HG02678 (cell line): ENCODE measurements at regions not wholly inside any gene's neighbourhood (a gene's known extent, or its start where the extent isn't known, plus 50 kb on each side); places are given as distances from the start of the nearest gene placed in this dataset.
A peak's percentile ranks its signal among the peaks of the same experiment; 100 is the strongest.
"Not testable (repeated sequence)": the region's sequence is repeated elsewhere in the genome, so short reads cannot be mapped to it uniquely, and the experiment has no call there.

ENCODE experiments used
- ATAC-seq: cut with Tn5 transposase; IDR thresholded peaks from one replicate; pipeline ENCODE4 v1.9.1; 2021; ENCODE audit warnings: mild to moderate bottlenecking, moderate library complexity; ENCODE audit not compliant: unreplicated experiment

- no peak for ATAC-seq
Observed at GRCh38 chr3:40745381-40746106, 220.8 kb downstream of the ZNF621 start.

DNA sequence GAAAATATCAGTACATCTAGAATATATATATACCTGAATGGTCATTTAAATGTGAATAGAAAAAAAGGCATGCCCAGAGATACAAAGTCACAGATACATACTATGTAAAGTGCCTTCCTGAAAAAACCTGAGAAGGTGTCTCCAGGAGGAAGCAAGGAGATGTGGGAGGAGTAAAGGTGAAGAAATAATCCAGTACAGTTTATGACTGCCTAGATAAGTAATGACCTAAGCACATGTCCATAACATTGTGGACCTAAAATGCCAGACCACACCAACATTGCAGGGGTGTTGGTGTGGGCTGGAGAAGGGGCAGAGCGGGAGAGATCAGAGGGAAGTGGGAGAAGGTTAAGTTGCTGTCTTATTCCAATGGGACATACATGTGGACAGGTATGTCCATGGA is 226.9 kb downstream of the ZNF621 start:
- ATAC-seq: no peak

DNA sequence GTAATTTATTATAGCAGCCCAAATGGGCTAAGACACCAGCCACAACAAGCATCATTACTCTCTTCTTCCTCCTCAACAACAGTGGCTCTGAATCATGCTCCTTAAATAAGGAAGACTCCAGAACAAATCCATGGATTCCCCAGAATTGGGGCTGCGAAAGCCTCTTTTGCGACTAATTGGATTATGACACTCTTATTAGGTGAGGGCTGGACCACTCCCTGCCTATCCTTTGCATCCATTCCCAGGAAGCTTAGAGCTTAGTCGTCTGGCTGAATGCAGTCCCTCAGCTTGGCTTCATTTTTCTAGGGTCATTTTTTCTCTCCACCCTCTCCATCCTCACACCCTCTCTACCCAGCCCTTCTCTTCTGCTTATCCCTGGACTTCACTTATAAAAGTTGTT is 227.7 kb downstream of the ZNF621 start:
- ATAC-seq: no peak

DNA sequence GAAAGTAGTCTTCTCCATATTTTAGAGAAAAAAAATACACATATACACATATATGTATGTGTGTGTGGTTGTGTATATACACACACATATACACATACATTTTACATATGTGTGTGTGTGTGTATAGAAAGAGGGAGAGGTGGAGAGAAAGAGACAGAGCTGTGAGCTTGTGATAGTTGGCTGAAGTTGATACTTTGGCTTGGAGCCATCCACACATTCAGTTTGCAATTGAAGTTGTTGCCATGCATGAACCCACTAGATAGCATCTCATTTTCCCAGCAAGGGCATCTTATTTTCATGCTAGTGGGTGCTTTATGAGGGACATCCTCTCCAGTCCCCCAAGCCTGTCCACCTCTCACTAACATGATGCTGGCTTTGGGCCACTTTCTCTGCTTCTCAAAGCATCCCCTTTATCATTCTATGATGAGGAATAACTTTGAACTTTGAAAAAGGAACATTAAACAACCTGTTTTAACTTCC is 228.6 kb downstream of the ZNF621 start:
- ATAC-seq: no peak

GRCh38 chr3:40753951-40754350 is 229.2 kb downstream of the ZNF621 start:
- no peak for ATAC-seq

DNA sequence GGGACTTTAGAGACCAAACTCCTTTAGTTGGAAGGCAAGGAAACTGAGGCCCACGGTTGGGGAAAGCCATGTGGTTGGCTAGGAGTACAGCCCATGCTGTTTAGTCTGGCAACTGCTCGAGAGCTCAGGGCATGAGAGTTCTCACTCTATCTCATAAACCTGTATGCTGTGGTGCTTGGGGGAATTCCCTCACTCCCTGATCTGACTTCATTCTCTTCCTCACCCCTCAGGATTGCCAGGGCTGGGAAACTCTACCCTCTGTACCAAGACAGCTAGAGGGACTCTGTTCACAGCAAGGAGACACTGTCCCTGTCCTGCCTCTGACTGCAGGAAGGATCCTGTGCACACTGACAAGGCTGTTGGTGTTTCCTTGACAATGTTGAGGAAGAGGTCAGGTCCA is 230.2 kb downstream of the ZNF621 start:
- ATAC-seq: no peak

DNA sequence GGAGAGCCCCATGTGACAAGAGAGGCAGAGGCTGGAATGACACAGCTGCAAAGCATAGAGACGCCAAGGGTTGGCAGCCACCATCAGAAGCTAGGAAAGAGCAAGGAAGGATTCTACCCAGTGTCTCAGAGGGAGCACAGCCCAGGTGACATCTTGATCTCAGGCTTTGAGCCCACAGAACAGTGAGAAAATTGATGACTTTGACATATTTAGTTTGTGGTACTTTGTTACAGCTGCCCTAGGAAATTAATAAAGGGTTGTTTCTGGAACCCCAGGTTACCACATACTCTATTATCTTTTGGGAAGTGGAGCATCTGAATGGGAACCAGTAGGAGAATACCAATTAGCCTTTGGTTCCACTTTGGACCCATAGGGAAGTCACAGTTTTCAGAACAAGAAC is 231.7 kb downstream of the ZNF621 start:
- no peak for ATAC-seq

GRCh38 chr3:40762771-40763170 is 238.0 kb downstream of the ZNF621 start:
- ATAC-seq: not testable (repeated sequence)

GRCh38 chr3:40763807-40764206 is 239.0 kb downstream of the ZNF621 start:
- no peak for ATAC-seq

- no peak for ATAC-seq
Observed at GRCh38 chr3:40764747-40765146, 240.0 kb downstream of the ZNF621 start.

DNA sequence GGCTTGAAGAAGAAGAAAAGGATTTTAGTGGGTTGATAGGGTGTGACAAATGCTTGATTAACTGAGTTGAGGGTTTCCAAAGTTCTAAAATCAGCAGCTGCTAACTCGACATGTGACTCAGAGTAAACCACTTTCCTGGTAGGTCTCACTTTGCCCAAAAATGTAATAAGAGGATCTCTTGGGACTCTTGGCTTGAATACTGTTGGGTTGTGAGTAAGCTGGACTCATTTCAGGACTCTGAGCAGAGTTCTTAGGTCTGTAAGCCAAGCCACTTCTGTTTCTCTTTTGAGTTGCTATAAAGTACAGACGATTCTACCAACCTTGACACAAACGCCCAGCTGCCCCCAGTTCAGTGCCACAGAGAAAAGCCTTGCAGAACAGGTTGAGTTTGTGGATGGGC is 241.1 kb downstream of the ZNF621 start:
- ATAC-seq: peak; percentile 66

DNA sequence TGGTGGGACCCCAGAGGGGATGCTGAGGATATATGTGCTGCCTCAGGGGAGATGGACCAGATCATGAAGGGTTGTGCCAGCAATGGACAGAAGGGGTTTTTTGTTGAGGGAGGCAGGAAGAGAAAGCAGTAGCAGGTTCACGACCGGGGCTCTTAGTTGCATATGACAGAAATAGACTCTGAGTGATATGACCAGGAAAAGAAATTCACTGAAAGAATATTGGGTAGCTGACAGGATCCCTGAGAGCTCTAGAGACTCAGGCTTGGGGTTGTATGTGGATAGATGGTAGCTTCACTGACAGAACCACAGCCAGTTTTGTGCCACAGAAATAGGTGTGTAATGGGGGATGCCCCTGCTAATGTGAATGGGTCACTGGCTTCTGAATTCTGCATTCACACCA is 241.6 kb downstream of the ZNF621 start:
- ATAC-seq: peak; percentile 29

GRCh38 chr3:40768046-40768445 is 243.3 kb downstream of the ZNF621 start:
- ATAC-seq: no peak

- ATAC-seq: no peak
Observed at GRCh38 chr3:40768536-40768935, 243.8 kb downstream of the ZNF621 start.

- ATAC-seq: no peak
Observed at GRCh38 chr3:40770061-40770460, 245.3 kb downstream of the ZNF621 start.

DNA sequence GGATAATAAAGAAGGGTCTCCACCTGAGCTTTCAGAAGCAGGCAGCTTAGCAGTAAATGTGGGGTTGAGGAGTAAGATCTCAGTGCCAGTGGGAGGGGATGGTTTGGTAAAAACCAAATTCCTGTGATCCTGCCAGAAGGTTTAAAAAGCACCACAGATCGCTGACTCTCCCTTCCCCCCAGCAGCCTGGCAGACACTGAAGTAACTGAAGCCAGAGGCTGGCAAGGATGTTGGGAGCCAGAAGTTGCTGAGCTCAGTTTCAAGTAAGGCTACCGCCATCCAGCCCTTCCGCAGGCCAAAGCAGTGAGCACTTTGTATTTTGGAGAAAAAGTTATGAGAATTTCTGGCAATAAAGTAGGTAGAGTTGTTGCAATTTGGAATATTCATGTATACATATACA is 246.4 kb downstream of the ZNF621 start:
- no peak for ATAC-seq

DNA sequence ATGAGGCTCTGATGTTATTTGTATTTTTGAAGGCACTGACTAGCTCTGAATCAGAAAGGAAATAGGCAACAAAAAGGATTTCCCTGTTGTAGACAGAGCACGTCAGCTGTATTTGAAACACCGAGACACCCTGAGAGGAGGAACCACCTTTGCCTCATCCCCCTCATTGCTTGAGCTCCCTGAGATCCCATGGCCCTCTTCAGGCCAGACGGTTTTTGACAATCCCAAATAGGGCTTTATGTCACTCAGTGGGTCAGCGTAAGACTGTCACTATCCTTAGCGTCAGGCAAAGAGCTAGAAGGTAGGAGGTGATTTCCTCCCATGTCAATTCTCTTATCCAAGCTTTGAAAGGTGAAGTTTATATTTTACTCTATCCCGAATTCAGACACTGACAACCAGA is 254.3 kb downstream of the ZNF621 start:
- ATAC-seq: no peak

DNA sequence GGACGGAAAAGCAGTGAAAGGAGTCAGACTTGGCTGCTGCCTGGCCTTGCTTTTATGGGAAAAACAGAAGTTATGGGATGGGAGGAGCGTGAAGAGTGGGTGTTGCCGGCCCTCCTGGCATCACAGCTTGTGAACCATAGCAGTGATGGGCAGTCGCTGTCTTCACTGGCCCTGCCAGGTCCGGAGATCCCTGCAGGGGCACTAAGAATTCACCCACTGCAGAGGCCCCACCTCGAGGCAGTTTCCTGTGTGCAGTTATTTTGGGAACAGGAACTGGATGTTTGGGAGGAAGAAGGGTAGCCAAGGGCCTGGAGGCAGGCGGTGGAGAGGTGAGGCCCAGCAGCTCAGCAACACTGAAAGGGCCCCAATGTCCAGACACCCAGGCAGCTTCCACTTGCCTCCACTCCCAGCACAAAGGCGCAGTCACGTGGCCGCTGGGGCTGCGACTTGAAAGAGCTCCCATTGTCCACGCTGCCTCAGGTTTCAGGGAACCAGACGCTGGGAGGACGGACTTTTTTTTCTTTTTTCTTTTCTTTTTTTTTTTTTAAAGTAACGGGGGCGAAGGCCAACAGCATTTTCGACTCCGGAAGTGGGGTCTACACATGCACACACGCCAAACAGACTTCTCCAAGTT is 255.6 kb downstream of the ZNF621 start:
- ATAC-seq: no peak

DNA sequence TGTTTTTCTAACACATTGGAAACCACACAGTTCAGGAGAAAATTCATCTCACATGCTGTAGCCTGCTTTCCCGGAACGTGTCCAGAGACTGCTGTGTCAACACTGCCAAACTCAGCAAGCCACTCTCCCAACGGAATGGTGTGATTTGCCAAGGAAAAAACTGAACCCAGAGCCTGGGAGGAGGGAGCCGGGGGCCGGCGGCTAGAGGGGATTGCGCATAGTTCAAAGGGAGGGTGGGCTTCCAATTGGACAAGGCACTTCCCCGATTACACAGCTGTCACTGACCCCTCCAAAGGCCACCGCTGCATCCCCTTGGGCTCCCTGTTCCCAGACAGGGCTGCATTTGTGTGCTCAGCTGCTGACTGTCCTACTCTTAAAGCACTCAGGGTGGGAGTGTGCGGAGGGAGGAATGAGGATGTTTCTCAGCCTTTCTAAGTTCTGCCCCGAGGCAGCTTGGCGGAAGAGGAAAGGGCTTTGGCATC is 256.2 kb downstream of the ZNF621 start:
- ATAC-seq: no peak

DNA sequence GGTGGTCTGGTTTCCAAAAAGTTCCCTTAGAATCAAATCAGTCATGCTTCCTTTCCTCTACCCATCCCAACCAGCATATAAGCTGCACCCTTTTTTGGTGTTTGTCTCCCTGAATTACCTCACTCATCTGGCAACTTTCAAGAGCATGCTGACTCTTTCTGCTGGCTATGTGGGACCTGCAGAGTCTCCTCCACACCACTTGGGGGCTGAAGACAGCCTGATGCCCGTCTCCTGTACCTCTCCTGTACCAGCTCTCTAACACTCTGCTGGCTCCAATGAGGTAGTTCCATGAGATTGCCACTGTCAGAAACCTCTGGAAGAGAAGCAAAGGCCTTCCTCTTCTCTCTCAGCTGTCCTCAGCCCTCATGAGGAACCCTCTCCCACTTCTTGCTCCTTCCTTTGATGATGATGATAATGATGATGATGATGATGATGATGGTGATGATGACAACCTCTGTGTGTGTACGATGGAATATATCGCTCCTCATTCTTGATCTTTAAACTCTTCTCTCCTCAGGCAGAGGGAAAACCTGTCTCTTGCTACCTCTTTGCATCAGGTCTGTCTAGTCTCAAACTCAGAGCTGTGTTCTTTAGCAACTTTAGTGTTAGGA is 257.5 kb downstream of the ZNF621 start:
- ATAC-seq: no peak

GRCh38 chr3:40790746-40791145 is 266.0 kb downstream of the ZNF621 start:
- no peak for ATAC-seq

DNA sequence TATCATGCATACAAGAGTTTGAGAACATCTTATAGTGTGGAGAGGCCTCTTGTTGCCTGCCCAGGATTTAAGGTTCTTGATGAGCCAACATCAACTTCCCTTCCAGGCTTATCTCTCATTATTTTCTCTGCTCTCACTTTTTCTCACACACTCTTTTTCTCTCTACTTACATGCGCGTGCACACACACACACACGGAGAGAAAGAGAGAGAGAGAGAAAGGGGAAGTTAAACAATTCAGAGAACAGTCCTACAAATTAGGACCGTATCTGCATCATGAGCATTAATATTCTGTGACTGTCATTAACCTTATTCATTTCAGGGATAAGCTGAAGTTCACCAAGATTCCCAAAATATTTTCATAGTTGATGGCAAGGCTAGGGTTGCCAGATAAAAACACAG is 269.0 kb downstream of the ZNF621 start:
- ATAC-seq: no peak
